SK-N-SH treated with all-trans-retinoic acid at 6 μM for 48 hours (cell line): ENCODE measurements at regions not wholly inside any gene's neighbourhood (a gene's known extent, or its start where the extent isn't known, plus 50 kb on each side); places are given as distances from the start of the nearest gene placed in this dataset.

Experiments used
- CSDC2 ChIP-seq: fragments of 250-450 bp; sonication (Bioruptor Pico); IDR thresholded peaks from 2 replicates; pipeline ENCODE4 v1.5.0; 2020; ENCODE audit warnings: mild to moderate bottlenecking, moderate library complexity
- PATZ1 ChIP-seq: fragments of 250-450 bp; sonication (Bioruptor Pico); IDR thresholded peaks from 2 replicates; pipeline ENCODE4 v1.8.0; 2020; ENCODE audit warnings: mild to moderate bottlenecking, moderate library complexity, borderline replicate concordance
- ZC3H10 ChIP-seq: fragments of 250-450 bp; sonication (Bioruptor Pico); IDR thresholded peaks from 2 replicates; pipeline ENCODE4 v1.5.1; 2021; ENCODE audit warnings: mild to moderate bottlenecking, moderate library complexity
- ZFP3 ChIP-seq: fragments of 250-450 bp; sonication (Bioruptor Pico); IDR thresholded peaks from 2 replicates; pipeline ENCODE4 v1.5.0; 2020; ENCODE audit warnings: mild to moderate bottlenecking, moderate library complexity
- ZFP30 ChIP-seq: fragments of 450-650 bp; formaldehyde crosslinking; IDR thresholded peaks from 2 replicates; pipeline ENCODE4 v1.5.0; 2022; ENCODE audit warnings: mild to moderate bottlenecking, moderate library complexity
- ZNF70 ChIP-seq: fragments of 450-650 bp; formaldehyde crosslinking; IDR thresholded peaks from 2 replicates; pipeline ENCODE4 v1.5.0; 2020; ENCODE audit warnings: mild to moderate bottlenecking, moderate library complexity
- TF ChIP-seq, protein P1 (sequence below): fragments of 250-450 bp; sonication (Bioruptor Pico); IDR thresholded peaks from 2 replicates; pipeline ENCODE4 v1.8.0; 2021; ENCODE audit warnings: low read depth, mild to moderate bottlenecking, moderate library complexity, borderline replicate concordance

DNA sequence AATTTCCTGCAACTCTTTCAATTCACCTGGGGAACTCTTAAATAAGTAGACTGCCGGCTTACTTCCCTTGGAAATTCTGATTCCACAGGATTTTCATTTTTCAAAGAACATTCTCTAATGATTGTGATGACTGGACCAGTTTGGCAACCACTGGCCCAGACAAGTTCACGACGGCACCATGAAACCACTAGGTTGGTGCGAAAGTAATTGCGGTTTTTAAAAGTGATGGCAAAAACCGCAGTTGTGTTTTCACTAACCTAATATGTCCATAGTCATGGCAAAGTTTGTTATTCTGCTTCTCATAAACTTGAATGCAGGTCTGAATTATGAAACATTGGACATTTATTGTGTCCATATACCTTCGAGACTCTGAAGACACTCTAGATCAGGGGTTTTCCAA is 317.2 kb downstream of the IRX1 start:
- TF ChIP-seq PATZ1 (no peak), ZNF70 (CRISPR knock-in tag) (no peak), ZC3H10 (no peak), ZFP3 (CRISPR knock-in tag) (no peak), CSDC2 (CRISPR knock-in tag) (no peak), ZFP30 (CRISPR knock-in tag) (no peak)
- TF ChIP-seq, protein P1, sequence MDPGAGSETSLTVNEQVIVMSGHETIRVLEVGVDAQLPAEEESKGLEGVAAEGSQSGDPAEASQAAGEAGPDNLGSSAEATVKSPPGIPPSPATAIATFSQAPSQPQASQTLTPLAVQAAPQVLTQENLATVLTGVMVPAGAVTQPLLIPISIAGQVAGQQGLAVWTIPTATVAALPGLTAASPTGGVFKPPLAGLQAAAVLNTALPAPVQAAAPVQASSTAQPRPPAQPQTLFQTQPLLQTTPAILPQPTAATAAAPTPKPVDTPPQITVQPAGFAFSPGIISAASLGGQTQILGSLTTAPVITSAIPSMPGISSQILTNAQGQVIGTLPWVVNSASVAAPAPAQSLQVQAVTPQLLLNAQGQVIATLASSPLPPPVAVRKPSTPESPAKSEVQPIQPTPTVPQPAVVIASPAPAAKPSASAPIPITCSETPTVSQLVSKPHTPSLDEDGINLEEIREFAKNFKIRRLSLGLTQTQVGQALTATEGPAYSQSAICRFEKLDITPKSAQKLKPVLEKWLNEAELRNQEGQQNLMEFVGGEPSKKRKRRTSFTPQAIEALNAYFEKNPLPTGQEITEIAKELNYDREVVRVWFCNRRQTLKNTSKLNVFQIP = no peak
